Hindlimb muscle (tissue), 1 donor: ENCODE measurements at regions not wholly inside any gene's neighbourhood (a gene's known extent, or its start where the extent isn't known, plus 50 kb on each side); places are given as distances from the start of the nearest gene placed in this dataset.

Experiments used
- DNase-seq: peaks from one replicate; pipeline ENCODE4 v3.0.0-alpha.2; 2013

GRCh38 chr9:78605041-78606000, 308.4 kb downstream of the PSAT1 start:
- peak; percentile 6 for DNase-seq

DNA sequence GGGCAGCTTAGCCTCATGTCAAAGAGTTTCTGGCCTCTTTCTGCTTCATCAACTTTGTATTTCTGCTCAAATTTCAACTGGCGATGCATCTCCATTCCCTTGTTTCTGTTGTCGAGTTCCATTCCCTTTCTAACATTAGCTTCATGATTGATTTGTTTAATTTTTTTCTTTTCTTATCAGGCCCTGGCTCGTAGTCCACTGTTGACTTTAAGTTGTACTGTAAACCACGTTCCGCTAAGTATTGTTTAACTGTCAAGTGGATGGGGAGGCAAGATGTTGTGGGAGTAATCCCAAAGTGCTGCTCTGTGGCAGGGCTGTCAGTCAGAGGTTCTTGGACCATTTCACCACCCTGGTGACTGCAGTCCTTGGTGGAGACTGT, 309.1 kb downstream of the PSAT1 start:
- DNase-seq, result no peak

- DNase-seq, result no peak
Observed at GRCh38 chr9:78607853-78608252, 310.9 kb downstream of the PSAT1 start.

GRCh38 chr9:78609450-78609849, 312.5 kb downstream of the PSAT1 start:
- DNase-seq, result no peak

DNA sequence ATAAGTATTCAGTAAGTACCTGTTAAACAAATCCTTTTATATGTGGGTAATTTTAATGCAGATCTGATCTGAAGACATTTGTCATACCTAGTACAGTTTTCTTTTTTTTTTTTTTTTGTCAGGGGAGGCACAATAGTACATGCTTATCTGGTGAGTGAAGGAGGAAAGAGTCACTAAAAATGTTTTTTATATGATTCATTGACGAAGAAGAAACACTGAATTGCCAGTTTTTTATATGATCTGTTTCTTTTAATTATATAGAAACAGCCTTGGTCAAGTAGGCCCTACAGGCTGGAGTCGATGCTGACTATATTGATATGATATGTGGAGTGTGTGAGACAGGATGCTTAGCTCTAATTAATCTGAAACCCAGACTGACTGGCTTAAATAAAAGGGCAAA, 315.2 kb downstream of the PSAT1 start:
- no peak for DNase-seq

- DNase-seq, result no peak
Observed at GRCh38 chr9:78613006-78613405, 316.1 kb downstream of the PSAT1 start.

DNA sequence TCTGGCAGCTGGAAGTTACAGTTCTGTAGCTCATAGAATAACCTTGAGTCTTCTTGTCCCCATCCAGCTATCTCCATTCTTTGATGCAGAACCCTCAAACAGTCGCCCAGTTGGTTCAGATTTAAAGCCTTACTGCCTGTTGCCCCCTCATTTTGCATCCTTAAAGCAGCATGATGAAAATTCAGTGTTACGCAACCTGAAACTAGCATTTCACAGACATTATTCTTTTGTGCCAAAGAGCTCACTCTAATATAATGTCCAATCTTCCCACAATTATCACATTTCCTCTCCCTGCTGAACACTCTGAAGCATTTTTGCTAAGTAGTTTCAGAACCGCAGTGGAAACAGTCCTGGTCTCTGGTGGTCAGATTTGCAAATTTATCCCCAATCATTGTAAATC, 318.0 kb downstream of the PSAT1 start:
- no peak for DNase-seq

DNA sequence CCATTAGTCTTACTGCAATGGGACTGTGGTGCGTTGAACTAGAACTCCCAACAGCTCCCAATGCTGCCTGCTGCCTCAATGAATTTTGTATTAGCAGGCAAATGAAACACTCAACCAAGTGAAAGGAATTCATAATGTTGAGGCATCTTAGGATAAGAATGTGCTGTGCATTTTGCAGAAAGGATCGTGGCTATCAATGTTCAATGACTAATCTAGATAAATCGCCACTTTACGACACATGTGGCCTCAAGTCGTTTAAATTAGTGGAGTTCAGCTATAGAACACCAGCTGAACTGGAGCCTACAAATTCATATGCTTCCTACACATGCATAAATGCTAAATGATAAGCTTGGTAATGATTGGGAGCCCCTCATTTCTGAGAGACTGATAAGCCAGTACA, 318.4 kb downstream of the PSAT1 start:
- no peak for DNase-seq

GRCh38 chr9:78618735-78619134, 321.8 kb downstream of the PSAT1 start:
- DNase-seq, result no peak

- no peak for DNase-seq
Observed at GRCh38 chr9:78620303-78620702, 323.4 kb downstream of the PSAT1 start.

- no peak for DNase-seq
Observed at GRCh38 chr9:78620764-78621163, 323.8 kb downstream of the PSAT1 start.

DNA sequence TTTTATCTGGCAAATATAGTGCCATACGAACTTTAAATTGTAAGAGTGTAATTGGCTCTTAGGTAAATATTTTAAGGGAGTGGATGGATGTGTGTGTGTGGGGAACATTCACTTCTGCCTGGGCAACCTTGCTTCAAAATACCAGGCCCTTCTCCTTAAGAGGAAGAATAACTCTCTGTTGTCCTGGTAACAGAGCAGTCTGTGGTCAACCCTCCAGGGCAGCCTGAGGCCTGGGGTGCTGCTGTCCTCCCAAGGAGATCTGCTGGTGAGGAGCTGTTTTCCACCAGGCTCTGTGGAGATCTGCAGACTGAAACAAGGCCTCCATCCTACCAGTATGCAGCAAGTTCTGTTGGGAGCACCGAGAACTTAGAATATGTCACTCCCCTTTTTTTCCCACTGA, 325.2 kb downstream of the PSAT1 start:
- DNase-seq, result no peak

DNA sequence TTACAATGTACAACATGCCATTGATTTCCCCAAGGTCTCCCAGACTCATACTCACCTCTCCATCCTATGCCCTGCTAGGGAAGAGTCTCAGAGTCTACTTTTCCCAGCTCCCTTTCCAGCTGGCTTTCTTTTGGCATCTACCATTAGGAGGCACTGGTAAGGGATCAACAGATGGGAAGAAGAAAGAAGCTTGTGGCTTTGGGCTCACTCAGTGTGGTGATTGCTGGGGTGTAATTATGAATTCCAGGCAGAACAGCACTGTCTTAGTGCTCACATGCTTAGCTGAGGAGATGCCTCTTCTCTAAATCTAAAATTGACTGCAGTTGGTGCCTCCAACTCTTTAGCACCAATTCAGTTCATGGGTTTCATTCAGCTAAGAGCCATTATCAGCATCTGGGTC, 330.0 kb downstream of the PSAT1 start:
- no peak for DNase-seq

DNA sequence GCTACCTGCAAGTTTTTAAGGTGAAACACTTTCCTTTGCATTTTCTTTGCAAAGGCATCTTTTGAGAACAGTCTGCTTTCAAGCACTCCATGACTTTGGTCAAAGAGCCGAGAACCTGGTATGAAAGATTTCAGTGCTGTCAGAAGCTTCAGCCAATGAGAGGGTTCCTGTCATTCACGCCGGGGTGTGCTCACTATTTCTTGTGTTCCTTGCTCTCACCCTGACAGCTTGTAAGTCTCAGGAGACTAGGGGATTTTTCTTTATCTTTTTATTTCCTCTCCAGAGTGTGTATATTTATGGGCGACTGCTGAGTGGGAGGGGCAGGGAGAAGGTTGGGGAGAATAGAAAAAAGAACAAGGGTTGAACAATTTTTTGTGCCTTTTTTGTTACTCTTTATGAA, 334.0 kb downstream of the PSAT1 start:
- DNase-seq, result no peak

DNA sequence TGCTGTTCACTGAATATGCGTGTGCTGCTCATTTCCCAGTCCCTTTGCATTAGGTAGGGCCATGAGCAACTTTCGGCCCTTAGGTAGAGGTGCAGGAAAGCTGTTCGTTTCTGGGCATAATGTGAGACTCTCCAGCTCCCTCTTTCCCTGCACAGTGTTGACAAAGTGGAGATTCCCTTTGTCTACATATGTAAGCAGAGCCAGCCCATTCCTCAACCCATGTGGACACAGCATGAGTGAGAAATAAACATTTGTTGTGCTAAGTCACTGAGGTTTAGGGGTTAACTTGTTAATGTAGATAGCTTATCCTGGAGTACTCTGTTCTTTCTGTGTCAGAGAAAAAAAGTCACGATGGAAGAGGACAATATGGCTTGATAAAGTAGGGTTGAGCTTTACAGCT, 343.8 kb downstream of the PSAT1 start:
- DNase-seq, result no peak

DNA sequence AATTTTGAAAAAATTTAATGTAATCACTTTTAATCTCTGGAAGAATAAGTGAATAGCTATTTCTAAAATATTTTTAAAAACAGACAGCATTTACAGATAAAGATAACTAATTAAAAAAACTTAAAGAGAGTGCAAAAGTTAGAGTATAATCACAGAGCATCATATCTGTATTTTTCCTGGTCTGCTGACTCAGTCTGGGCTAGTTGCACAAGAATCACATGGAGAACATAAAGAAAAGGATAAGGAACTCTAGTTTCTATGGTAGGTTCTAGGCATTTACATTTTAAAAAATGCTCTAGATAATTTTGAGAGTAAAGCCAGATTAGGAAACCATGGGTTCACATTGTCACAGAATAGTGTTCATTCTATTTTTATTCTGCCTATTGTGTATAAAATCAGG, 347.4 kb downstream of the PSAT1 start:
- DNase-seq, result no peak

- DNase-seq, result no peak
Observed at GRCh38 chr9:78654324-78654723, 357.4 kb downstream of the PSAT1 start.

- no peak for DNase-seq
Observed at GRCh38 chr9:78663369-78663768, 366.4 kb downstream of the PSAT1 start.

DNA sequence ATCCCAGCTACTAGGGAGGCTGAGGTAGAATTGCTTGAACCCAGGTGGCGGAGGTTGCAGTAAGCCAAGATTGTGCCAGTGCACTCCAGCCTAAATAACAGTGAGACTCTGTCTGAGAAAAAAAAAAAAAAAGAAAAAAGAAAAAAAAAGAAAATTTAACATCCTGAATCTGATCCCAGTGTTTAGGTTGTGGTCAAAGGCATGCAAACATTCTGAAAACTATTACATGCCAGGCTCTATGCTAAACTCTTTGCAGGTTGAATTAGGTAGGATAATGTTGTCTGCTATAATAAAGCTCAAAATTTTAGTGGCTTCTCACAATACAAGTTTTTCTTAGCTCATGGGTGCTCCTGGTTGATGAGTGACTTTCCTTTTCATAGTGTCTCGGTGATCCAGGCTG, 367.4 kb downstream of the PSAT1 start:
- DNase-seq, result no peak

DNA sequence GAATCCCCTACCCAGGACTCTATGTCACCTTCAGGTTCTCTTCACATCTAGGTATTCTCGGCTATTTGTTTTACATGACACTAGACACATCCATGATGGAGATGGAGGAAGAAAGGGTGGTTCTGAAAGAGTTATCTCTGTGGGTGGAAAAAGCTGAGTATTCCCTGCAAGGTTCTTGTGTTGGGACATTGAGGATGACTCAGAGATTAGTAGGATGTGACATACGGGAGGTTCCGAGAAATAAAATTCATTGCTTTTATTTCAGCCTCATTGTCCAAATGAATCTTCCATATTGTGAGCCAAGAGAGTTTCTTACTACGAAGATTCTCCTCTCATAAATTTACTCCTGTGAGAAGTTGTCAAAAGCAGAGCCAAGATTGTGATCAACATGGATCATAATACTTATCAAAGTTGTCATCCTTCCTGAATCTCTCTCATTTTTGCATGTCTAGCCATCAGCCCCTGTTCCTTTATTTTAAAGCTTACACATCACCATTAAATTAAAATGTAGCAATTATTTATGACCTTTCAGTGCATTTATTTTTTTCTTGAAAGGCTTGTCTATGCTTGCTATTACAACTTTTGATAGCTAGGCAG, 370.0 kb downstream of the PSAT1 start:
- no peak for DNase-seq

DNA sequence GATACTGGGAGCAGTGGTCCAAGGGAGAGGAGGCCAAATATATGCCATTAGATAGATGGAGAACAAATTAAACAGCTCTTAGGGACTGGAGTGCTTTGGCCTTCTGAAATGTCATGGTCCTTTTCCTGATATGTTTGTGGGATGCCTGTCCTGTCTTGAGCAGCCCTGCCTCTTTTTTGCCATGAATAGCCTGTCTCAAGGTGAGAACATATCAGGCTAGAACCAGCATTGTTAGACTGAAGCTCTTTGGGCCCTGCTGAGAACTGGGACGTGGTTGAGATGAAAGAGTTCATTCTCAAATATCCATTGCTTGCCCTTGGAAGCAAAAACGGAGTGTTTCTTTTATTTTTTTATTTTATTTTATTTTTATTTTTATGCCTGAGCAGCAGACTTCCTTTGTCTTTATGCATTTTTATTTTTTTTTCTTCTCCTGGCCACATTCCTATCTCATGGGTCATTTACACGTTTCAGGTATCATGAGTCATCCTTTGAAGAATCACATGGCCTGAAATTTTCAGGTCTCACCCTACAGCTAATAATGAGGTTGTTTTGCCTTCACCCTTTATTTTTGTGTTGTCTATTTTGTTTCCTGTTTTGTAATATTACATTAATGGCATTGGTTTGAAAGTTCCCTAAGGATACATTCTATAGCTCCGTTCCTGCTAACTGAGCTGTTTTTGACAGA, 371.4 kb downstream of the PSAT1 start:
- no peak for DNase-seq

- DNase-seq, result no peak
Observed at GRCh38 chr9:78669591-78669990, 372.7 kb downstream of the PSAT1 start.

DNA sequence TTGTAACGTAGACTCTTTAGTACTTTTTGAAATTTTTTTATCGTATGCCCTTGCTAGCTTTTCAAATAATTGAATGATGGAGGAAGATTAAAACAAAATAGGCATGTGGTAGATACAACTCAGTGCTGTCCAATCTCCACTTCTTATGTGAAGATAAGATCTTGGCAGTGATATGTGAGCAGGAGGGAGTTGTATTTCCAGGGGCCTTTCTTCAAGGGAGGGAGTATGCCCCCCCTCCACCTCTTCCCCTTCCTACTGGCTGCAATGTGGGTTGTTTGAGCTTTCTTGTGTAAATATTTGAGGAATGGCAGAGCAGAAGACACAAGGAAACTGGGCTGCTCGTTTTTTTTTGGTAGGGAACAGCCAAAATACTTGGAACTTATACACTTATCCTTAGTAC, 374.9 kb downstream of the PSAT1 start:
- DNase-seq, result no peak

DNA sequence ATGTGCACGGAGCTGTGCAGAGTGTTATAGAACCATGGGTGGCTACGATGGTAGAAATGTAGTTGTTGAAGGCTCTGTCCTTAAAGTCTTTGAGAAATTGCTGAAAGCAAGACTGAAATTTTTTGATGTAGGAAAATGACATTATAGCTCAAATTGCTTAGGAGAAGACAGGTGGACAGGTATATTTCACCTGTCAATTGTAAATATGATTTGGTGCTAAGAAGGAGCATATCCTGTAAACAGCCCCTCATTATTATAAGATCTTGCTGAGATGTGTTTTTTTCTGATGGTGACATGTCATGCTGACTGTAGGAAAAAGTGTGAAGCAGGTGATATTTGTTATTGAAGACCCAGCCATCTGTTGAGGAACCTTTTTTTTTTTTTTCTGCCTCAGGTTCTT, 377.9 kb downstream of the PSAT1 start:
- DNase-seq, result no peak
